ENCODE measurements at regions not wholly inside any gene's neighbourhood (a gene's known extent, or its start where the extent isn't known, plus 50 kb on each side); places are given as distances from the start of the nearest gene placed in this dataset.

DNA sequence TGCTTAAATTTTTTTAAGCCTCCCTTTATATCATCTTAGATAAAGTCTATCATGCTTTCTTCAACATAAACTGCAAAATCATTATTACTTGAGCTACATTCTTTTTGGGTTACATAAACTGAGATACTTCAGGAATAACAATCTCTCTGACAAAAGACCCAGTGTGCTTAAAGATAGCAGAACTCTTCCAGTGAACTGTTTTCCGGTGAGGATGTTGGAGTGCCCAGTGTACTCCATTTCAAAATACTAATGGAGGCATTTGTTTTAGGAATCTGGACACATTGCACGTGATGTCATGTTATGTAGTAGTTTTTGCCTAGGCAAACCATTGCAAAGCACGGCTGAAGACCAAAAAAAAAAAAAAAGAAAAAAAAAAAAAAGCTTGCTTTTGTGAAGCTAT is 388.2 kb upstream of the CELF2 start:
- TF ChIP-seq, protein P1, sequence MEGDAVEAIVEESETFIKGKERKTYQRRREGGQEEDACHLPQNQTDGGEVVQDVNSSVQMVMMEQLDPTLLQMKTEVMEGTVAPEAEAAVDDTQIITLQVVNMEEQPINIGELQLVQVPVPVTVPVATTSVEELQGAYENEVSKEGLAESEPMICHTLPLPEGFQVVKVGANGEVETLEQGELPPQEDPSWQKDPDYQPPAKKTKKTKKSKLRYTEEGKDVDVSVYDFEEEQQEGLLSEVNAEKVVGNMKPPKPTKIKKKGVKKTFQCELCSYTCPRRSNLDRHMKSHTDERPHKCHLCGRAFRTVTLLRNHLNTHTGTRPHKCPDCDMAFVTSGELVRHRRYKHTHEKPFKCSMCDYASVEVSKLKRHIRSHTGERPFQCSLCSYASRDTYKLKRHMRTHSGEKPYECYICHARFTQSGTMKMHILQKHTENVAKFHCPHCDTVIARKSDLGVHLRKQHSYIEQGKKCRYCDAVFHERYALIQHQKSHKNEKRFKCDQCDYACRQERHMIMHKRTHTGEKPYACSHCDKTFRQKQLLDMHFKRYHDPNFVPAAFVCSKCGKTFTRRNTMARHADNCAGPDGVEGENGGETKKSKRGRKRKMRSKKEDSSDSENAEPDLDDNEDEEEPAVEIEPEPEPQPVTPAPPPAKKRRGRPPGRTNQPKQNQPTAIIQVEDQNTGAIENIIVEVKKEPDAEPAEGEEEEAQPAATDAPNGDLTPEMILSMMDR (IDR thresholded peaks at IDR 0.05; ENCODE audit: control extremely low read depth, extremely low read depth, low read depth, missing control alignments), result no peak
- ChIA-PET CTCF (interaction anchor here (0.9 to 1.8 kb wide), 2 partner anchors 8 to 13 kb away, joined by 3 to 5 read pairs; no protein-coding TSS in a partner anchor), POLR2A (no interaction called here)
- DNase-seq (ENCODE audit: extremely low spot score), result no peak

DNA sequence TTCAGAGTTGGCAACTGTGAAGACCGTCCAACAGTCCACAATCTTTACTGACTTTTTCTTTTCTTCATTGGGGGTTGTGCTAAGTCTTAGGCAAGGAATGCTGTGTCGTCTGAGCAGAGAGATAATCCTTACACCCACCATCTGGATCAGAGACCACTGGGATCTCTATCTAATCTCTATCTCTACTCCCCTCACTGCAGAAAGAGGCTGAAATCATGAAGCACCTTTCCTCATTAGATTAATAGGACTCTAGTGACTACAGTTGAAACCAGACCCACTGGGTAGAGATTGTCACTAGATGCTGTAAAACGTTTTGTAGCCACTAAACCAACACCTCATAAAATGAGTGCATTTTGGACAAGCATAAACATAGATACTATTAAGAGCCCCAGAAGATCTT is 387.4 kb upstream of the CELF2 start:
- POLR2A ChIA-PET, result no interaction called here
- DNase-seq (ENCODE audit: extremely low spot score), result no peak
- TF ChIP-seq, protein P1 (IDR thresholded peaks at IDR 0.05; ENCODE audit: control extremely low read depth, extremely low read depth, low read depth, missing control alignments), result no peak
- CTCF ChIA-PET, result interaction anchor here (0.9 kb wide), 1 partner anchor 9 kb away, joined by 3 read pairs; no protein-coding TSS in a partner anchor

DNA sequence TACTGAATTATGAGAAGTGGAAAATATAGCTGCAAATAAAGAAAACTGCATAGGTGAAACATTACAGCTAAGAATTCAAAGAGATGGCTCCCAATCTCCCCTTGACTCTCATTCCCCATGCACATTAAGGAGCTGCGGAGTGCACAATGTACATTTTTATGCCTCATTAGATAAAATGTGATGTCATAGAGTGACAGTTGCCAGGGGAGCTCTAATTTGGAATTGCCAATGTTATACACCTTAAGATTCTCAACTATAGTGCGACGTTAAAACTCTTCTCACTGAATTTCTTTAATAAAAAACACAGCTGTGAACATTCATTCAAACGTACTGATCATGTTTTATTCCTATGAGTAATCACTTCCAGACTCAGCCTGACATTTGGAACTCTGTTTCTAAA is 386.9 kb upstream of the CELF2 start:
- TF ChIP-seq, protein P1 (IDR thresholded peaks at IDR 0.05; ENCODE audit: control extremely low read depth, extremely low read depth, low read depth, missing control alignments), result no peak
- no peak for DNase-seq (ENCODE audit: extremely low spot score)
- ChIA-PET POLR2A (no interaction called here), CTCF (interaction anchor here (0.8 kb wide), 1 partner anchor 50 kb away, joined by 3 read pairs; no protein-coding TSS in a partner anchor)

DNA sequence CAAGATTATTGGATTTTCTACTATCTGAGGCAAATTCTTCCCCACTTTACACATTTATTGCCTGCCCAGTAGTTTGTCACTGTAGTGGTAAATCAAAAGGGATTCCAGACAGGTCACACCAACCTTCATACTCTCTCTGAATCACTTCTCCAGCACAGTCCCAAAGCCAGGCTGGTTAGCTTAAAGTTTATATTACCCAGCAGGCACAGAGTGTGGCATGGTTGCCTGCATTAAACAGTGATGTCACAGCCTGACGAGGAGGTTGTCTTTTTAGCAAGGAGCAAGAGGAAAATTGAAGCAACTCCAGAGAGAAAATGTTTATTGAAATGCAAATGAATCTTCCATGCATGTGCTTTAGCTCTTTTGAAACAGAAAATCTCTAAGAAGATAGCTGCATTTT is 375.5 kb upstream of the CELF2 start:
- no peak for DNase-seq (ENCODE audit: extremely low spot score)
- ChIA-PET CTCF (no interaction called here), POLR2A (no interaction called here)
- TF ChIP-seq, protein P1 (IDR thresholded peaks at IDR 0.05; ENCODE audit: control extremely low read depth, extremely low read depth, low read depth, missing control alignments), result no peak

DNA sequence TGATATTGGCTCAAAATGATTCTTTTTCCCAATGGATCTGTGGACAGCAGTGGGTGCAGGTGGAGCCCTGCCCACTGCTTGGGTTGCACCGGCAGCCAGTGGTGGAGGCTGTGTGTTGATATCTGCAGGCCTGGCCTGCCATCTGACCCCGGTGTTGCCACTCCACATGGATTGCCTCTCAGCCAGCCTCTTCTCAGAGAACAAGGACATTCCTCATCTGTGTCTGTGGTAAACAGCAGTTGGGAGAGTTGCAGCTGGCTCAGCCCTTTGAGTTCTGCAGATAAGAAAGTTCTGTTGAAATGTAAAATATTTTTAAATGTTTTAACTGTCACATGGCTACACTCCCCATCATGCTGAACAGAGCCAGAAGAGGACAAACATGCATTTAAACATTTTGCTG is 374.9 kb upstream of the CELF2 start:
- no peak for DNase-seq (ENCODE audit: extremely low spot score)

DNA sequence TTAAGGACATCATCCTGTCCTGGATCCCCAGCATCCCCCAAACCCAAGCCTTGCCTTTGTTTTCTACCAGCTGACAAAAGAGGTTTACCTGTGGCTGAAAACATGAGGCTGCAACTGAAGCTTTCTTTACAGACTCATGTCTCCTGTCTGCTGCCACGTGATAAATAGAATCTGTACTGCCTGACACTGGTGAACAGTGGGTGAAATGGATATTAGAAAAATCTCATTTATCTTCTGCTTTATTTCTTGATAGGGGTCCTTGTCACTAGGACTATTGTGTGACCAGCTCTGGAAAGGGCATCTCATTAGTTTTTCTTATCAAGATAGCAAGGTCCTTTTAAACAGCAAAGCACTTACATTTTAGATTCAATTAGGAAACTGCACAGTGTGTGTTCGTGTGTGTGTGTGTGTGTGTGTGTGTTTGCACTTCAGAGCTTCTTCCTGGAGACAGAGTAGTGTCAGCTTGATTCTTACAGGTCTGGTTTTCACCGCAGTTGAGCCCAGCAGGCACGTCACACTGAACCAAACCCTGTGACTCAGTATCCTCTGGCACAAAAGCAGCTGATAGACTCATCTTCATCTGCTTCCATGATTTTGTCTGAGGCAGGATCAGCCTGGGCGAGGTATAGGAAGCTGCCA is 373.5 kb upstream of the CELF2 start:
- TF ChIP-seq, protein P1 (IDR thresholded peaks at IDR 0.05; ENCODE audit: control extremely low read depth, extremely low read depth, low read depth, missing control alignments), result no peak
- no peak for DNase-seq (ENCODE audit: extremely low spot score)
- POLR2A ChIA-PET, result no interaction called here
- CTCF ChIA-PET, result interaction anchor here (1.2 kb wide), 1 partner anchor 9 kb away, joined by 3 read pairs; no protein-coding TSS in a partner anchor

More for the DNA sequence above, 374.9 kb upstream of the CELF2 start:
- TF ChIP-seq, protein P1 (IDR thresholded peaks at IDR 0.05; ENCODE audit: control extremely low read depth, extremely low read depth, low read depth, missing control alignments), result no peak
- ChIA-PET POLR2A (no interaction called here), CTCF (no interaction called here)
